GM04504 (cell line): ENCODE measurements at regions not wholly inside any gene's neighbourhood (a gene's known extent, or its start where the extent isn't known, plus 50 kb on each side); places are given as distances from the start of the nearest gene placed in this dataset.
"Not testable (repeated sequence)": the region's sequence is repeated elsewhere in the genome, so short reads cannot be mapped to it uniquely, and the experiment has no call there.

Experiments used
- DNase-seq: peaks from one replicate; pipeline ENCODE4 v3.0.0-alpha.2; 2012; ENCODE audit warnings: low read depth

DNA sequence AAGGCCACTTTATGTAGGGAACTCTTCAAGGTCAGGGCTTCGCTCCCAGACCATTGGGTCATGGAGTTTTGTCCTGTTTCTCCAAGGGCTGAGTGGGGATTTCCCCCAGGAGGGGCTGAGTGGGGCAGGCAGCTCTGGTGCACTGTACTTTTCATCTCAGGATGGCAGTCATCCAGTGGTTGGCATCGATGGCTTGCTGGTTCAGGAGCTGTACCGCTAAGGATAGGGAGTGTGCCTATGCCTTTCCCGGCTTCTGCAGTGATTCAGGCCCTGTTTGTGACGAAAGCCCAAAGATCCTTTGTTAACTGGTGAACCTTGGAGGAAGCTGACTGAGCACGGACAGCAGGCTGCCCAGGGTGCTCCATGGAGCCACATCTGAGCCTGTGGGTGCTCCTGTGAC is 100.1 kb upstream of the GADD45A start:
- no peak for DNase-seq

DNA sequence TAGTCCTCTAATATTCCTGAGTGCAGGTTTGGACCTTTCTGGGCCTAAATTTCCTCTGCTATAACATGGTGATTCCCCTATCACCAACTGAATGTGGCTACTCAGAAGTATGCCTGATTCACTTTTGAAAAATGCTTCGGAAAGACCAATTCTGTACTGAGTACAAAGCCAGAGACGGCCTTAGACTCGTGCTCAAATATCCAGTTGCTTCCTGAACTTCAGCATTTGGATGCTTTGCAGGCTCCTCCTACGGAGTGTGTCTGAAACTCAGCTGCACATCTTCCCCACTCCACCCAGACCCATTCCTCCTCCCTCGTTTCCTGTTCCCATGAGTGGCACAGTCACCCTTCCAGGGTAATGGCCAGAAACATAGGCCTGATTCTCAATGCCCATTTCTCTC is 98.4 kb upstream of the GADD45A start:
- DNase-seq, result peak; percentile 68

DNA sequence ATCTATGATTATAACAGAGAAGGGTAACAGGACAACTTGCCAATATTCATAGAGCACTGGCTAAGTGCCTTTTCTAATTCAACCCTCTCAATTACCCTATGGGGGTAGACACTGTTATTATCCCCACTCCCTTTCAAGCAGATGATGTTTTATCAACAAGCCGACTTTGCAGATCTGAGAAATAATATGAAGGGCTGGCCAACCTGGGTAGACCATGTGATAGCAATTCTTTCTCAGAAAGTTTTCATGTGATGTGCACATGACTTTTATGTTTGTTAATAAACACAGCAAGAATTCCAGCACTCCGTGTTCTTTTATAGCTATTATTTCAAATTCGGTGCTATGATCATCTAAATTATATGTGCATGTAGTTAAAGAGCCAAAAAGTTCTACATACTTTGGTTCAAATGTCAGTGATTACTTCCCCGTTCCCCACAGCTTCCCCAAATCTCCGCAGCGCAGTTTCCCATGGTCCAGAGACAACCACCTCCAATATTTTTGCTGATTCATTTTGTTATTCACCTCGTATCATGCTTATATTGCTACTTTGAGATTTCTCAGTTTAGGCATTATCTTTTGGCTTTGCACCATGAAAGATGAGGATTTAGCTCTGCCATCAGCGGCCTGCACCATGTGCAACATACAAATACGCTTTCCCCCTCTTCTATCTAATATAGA is 96.7 kb upstream of the GADD45A start:
- no peak for DNase-seq

DNA sequence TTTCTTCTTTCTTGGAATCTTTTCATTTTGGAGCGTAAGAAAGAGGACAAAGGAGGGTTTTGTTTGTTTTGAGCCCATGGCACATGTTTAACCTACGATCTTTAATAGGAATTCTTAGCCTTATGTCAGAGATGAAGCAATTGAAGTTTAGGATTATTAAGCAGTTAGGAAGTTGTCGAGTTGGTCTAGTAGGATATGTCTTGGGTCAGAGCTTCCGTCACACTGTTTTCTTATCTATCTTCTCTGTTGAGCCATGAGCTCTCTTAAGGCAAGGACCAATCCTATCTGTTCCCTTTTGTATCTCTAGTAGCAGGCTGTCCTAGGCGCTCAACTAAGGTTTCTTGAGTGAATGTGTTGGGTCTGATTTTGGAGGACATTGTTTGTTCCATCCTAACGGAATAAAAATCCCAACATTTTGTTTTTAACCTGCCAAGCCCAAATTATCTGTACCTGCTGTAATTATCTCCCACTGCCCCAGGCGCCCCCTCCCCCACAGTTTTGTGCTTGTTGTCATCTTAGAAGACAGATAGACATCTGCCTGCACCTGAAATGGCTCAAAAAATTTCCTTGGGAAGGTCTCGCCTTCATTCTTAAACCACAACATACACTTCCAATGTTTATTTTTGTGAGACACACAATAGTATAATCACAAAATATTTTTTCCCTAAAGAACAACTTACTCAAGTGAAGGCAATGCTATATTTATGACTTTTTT is 95.3 kb upstream of the GADD45A start:
- DNase-seq, result no peak

DNA sequence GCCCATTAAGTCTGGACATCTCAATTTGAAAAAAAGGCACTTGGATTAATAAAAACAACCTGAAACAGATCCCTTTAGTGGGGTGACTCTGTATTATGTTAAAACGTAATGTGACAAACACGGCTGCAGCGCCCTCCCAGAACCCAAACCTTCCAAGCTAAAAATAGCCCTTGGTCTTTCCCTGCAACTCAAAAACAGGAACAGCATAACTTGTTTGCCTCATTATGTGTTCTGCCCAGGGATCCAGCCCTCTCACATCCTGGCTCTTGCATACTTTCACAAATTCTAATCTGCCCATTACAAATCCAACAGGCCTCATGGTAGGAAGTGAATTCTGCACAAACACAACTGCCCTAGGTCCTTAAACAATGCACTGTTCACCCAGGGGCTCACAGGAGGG is 94.7 kb upstream of the GADD45A start:
- DNase-seq, result no peak

DNA sequence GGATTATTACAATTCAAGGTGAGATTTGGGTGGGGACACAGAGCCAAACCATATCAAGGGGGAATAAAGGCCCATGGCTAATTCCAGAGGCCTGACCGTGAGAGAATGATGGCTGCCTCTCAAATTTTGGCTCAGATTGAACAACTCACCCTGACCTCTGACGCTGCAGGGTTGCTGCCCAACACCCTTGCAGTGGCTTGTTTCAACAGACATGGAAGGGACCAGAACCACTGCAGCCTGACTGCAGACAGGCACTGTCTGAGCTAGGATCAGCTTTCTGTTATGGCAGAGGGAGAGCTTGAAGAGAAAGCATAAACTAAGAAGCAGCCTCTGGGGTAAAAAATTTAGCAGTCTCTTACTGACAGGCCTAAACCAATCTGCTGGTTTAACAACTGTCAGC is 90.2 kb upstream of the GADD45A start:
- DNase-seq, result no peak

DNA sequence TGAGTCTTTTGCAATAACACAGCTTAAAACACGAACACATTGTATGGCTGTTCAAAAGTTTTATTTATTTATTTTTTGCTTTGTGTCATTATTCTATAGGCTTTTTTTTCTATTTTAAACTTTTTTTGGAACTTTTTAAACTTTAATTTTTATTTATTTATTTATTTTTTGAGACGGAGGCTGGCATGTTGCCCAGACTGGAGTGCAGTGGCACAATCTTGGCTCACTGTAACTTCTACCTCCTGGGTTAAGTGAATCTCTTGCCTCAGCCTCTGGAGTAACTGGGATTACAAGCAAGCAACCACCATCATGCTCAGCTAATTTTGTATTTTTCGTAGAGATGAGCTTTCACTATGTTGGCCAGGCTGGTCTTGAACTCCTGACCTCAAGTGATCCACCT is 88.3 kb upstream of the GADD45A start:
- DNase-seq, result no peak

DNA sequence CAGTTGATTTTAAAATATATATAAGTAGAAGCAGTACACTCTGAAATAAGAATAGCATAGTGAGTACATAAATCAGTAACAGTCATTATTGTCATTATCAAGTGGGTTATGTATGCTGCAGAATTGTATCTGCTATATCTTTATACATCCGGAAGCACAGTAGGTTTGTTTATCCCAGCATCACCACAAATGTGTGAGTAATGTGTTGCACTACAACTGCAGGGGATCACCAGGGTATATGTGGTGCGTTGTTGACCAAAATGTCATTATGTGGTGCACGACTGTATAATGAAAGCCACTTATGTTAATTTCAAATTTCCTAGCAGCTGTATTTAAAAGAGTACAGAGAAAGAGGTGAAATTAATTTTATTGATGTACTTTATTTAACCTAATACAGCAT is 87.7 kb upstream of the GADD45A start:
- DNase-seq, result no peak

DNA sequence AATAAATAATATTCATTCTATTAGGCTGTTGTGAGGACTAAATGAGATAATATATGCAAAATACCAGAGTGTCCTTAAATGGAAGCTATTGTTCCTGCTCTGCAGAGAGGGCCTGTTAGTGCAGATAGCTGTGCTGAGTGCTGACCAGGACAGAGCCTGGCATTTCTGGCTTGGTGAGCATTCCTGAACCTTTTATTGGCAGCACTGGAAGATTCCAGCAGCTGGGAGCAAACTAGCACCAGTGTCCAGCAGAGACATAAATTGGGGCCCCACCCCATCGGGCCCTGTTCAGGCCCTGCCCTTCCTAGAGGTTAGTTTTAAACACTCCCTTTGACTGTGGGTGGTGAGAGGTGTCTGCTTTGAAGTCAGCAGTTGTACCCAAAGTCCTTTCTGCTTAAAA is 85.9 kb upstream of the GADD45A start:
- DNase-seq, result no peak

DNA sequence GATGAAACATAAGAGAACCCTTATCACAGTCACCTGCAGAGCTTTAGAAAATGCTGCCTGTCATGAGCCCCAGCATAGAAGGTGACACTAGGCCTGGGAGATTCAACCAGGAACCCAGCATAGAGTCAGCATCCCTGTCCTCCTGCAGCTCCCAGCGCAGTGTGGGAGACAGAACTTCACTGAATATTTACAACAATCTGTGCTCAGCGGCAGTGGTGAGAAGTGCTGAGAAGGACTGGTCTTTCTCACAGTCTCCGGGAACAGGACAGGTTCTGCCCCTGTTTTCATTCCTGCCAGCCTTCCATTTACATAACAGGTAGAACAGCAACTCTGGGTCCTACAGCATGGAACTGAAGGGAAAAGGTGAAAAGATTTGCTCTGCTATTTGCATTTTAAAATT is 83.5 kb upstream of the GADD45A start:
- DNase-seq, result no peak

DNA sequence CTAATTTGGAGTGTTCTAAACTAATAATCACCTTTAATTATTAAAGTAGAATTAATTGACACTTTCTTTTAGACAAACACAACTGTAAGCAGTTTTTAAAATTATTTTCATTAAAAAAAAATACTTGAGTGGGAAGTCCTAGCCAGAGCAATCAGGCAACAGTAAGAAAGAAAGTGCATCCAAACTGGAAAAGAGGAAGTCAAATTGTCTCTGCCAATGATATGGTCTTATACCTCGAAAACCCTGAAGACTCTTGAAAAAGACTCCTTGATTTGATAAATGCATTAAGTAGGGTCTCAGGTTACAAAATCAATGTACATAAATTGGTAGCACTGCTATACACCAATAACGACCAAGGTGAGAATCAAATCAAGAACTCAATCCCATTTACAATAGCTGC is 83.0 kb upstream of the GADD45A start:
- DNase-seq, result no peak

DNA sequence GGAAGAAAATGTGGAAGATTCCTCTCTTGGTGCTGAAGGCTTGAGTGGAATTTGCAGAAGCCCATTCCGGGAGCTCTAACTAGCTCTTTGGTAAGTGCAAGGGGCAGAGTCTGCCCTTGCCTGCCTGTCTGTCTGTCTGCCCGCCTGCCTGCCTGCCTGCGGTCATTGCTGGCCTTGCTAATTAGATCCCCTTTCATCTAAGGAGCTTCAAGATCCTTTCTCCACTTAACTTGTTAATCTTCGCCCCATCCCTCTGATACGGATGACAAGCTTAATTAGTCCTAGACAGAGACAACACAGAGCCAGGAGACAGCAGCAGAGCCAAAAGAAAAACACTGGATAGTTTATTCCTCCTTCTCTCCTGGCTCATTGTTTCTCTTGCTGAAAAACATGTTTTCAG is 80.2 kb upstream of the GADD45A start:
- no peak for DNase-seq

DNA sequence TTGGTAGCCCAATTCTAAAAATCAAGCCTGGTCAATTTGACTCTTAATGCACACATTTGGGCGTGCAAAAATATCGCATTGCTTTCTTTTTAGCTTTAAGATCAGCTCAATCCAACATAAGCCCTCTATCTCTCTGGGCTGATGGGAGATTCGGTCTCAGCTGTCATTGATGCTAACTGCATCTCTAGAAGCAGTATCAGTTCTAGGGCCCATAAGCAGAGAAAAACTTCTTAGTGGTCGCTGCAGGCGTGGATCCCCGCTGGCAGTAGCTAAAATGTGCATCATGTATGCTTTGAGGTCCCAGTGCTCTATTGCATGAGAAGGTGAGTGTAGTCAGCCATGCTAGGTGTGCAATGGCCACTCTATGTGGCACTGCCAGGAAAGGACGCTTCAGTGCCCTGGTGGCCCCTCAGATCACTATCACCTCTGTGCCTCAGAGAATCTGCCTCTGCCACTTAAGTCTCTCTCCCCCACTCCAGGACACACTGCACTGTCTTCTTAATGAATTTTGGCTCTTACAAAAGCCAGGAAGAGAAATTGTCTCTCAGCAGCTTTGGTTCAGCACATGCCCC is 79.7 kb upstream of the GADD45A start:
- DNase-seq, result no peak

DNA sequence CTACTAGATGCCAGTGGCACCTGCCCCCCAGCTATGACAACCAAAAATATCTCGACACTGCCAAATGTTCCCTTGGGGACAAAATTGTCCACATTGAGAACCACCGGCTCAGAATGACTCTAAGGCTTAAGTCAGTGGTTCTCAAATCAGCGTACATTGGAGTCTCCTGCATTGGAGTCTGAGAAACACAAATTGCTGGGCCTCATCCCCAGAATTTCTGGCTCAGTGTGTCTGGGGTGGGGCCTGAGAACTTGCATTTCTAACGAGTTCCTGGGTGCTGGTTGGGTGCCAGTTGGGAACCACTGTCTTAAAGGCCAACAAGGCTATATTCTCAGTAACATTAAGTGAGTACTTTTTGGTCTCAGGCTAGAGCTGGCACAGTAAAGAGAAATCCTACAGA is 77.7 kb upstream of the GADD45A start:
- no peak for DNase-seq

DNA sequence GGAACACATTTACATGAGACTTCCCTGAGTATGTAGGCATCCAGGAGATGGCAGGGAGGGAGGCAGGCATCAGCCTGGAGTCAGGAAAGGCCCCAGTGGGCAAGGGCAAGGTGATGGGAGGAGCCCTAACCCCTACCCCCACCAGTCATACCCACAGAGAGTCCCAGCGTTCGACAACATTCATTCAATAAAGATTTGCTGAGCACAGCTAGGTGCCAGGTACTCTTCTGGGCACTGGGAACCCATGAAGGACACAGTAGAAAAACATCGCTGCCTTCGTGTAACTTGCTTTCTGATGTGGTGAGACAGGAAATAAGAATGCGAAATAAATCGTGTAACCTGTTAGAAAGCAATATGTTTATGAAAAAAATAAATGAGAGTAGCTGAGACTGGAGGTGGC is 77.3 kb upstream of the GADD45A start:
- DNase-seq, result no peak

DNA sequence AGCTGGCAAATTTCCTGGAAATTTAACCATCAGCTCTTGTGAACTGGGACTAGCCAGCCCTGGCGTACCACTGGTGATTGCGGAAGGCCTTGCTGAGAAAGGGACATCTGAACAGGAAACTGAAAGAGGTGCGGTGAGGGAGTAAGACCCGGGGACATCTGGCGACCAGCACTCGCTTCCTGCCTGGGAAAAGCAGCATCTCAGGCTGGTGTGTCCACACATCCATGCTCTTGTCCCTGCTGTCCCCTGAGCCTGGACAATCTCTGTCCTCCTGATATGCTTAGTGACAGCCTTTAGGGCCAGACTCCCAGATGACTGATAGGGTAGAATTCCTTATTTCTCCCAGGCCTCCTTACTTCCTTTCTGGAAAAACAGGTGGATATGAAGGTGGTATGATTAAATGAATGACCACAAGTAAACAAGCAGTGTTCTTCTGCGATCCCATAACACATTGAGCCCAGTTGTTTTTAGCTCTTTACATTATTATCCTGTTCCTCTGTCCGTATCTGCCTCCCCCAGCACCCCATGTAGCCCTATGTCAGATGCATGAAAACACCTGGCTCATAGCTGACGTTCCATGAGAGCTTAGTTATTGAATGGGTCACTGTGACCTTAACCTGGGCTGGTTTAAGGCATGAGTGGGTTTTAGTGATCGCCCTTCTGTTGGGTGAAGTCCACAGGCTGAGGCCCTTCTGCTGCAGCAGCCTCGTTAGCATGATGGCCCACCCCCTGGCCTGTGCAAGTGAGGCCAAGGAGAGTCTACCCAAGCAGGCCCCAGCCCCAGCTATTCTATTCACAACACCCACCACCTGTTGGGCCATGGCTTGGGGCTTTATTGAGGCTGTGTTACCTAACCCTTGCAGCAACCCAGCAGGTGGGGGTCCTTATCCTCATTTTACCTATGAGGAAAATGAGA is 76.1 kb upstream of the GADD45A start:
- no peak for DNase-seq

DNA sequence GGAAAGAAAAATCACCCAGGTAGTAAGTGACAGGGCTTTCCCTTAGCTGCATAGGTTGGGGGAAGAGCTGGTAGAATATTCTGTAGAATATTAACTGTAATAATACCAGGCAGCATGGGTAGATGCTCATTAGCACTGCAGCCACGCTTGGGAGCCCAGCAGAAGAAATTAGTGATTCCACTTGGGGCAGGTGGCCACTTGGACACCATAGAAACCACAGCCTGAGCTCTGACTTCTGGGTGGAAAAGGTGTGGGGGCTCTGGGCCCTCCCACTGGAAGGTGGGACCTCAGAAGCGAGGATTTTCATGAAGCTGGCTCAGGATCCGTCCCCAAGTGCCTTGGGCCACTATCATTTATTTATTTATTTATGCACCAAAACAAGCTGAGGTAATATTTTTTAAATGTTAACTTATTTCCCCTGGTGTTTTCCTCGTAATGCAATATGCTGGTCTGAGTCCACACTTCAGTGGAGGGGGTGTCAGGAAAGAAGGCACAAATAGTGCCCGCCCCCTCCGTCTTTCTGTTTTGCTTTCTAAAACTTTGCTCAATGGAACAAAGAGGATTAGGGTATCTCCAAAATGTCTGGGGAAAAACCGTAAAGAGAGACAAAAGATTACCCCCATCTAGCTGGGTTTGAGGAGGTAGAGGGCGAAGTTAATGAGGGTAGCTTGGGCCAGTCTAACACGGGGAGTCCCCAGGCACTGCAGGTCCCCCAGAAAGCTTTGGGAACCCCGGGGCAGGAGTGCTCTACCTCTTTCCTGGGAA is 75.2 kb upstream of the GADD45A start:
- DNase-seq, result no peak

DNA sequence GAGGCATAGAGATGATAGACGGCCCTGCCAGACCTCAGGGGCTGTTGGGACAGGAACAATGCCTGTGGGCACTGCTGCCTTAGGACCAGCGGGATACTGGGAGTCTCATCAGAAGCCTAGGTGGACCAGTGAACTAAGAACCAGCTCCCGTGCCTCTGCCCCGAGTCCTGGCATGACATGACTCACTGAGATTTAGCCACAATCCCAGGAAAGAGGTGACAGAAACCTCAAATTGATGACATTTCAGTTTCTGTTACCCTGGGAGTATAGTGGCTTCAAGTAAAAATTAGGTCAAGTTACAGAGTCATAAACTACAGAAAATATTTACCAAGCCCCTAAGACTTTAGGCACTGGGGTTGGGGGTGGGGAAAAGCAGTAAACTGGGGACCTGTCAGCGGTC is 74.6 kb upstream of the GADD45A start:
- DNase-seq, result no peak

DNA sequence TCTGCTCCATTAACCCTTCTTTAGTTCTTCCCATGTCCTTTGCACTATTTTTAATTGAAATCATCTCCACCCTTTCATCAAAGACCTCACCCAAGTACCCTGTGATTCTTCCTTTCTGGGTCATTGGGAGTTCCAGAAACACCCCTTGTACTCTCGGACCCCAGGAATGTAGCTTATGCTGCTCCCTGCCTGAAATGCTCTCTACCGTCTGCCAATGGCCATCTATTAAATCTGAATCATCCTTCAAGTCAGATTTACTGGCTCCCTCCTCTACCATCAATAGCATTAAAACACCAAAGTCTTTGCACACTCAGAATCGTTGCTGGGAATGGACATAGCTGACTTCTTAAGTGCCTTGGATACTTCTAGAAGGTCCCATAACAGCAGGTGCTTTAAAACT is 73.2 kb upstream of the GADD45A start:
- no peak for DNase-seq

DNA sequence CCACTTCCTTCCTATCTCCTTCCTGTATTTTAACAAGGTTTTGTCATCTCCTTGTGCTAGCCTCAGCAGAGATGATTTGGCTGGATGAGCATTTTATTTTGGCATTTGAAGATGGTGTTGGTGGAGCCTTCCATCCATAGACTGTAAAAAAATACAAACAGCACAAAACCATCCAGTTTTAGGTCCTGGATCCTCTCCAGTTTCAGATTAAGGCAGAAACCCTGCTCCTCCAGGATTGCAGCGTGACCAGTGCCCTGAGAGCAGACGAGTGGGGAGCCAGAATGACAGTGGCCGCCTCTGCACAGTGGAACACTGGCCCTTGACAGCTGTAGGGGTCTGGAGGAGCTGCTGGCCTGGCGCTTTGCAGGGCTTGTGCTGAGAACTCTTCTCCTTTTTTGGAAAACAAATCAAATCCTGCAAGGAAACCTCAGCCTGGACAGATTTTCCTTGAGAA is 72.2 kb upstream of the GADD45A start:
- no peak for DNase-seq

DNA sequence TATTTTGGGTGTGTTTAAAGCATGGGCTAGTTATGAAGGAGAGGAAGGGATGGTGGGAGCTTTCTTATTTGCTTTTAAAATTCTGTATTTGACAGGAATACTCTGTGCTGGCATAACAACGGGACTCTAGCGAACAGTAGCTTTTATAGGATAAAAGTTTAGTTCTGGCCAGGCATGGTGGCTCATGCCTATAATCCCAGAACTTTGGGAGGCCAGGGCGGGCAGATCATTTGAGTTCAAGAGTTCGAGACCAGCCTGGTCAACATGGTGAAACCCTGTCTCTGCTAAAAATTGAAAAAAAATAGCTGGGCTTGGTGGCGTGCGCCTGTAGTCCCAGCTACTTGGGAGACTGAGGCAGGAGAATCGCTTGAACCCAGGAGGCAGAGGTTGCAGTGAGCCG is 71.5 kb upstream of the GADD45A start:
- DNase-seq, result not testable (repeated sequence)

DNA sequence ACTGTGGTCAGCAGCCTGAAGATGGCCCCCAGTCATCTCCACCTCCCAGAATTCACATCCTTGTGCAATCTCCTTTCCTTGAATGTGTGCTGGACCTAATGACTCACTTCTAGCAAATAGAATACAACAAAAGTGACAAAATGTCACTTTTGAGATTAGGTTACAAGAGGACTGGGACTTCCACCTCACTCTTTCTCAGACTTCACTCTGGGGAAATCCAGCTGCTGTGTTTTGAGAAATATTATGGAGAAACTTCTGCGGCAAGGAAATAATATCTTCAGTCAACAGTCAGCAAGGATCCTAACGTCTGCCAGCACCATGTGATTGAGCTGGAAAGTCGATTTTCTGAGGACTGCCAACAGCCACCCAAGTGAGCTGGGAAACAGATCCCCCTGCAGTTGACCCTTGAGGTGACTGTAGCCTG is 70.5 kb upstream of the GADD45A start:
- DNase-seq, result no peak
